HG02642 (cell line): ENCODE measurements at regions not wholly inside any gene's neighbourhood (a gene's known extent, or its start where the extent isn't known, plus 50 kb on each side); places are given as distances from the start of the nearest gene placed in this dataset.
A peak's percentile ranks its signal among the peaks of the same experiment; 100 is the strongest.

Source experiments
- ATAC-seq: cut with Tn5 transposase; IDR thresholded peaks from one replicate; pipeline ENCODE4 v1.9.1; 2021; ENCODE audit warnings: mild to moderate bottlenecking; ENCODE audit not compliant: unreplicated experiment, poor library complexity

DNA sequence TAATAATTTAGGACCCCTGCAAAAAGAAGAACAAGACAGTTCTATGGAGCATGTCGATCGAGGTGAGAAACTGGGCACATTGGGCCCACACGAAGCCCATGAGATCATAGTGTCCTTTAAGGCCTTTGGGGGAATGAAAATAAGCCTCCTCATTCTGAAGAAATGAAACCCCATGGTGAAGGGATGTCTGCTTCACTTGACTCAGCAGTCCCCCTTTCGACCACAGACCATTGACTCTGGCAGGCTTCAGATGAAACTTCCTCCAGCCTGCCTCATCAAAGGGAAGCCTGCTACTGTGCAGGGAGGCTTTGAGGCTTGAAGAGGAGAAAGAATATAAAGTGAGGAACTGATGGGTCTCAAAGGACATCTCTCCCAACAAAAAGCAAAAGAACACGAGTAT, 144.2 kb upstream of the FBXL4 start:
- ATAC-seq, result peak; percentile 93

GRCh38 chr6:99080191-99080590, 132.4 kb upstream of the FBXL4 start:
- ATAC-seq, result no peak

- ATAC-seq, result no peak
These were observed 131.3 kb upstream of the FBXL4 start for GRCh38 chr6:99079058-99079457.

DNA sequence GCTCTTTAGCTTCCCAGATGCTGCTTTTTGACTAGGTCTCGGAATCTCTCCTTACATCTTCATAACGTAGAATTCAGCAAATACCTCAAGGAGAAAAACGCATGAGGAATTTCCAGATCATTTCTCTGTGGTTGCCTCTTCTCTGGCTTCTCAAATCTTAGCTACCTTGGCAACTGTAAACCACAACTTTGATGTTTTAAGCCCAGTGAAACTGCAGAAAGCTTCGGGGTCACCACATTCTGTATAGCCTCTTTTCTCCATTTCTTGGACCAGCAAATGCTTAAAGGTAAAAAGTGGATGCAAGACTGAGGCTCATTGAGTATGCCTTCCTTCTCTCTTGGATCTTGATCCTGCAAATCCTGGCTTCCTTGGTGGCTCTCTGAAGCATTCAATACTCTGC, 125.5 kb upstream of the FBXL4 start:
- ATAC-seq, result no peak

- no peak for ATAC-seq
These were observed 118.3 kb upstream of the FBXL4 start for GRCh38 chr6:99066044-99066443.

- no peak for ATAC-seq
These were observed 117.1 kb upstream of the FBXL4 start for GRCh38 chr6:99064834-99065233.

GRCh38 chr6:99036672-99037071, 88.9 kb upstream of the FBXL4 start:
- ATAC-seq, result no peak

DNA sequence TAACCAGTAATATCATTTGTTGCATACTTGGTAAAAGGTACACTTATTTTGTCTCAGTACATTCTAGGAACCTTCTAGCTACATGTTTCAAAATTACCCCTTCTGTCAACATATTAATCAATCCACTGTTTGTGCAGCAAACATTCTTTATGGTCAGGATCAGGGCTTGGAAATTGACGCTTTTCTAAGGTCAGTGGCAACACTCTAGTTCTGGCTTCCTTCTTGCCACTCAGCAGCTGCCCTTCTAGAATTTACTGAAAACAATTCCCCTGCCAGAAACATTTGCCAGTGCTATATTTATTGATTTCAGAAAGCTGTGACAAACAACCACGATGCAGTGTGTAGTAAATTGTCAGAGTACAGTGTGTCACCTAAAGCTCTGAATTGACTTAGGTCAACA, 84.7 kb upstream of the FBXL4 start:
- ATAC-seq, result no peak

- no peak for ATAC-seq
These were observed 84.2 kb upstream of the FBXL4 start for GRCh38 chr6:99031957-99032356.

DNA sequence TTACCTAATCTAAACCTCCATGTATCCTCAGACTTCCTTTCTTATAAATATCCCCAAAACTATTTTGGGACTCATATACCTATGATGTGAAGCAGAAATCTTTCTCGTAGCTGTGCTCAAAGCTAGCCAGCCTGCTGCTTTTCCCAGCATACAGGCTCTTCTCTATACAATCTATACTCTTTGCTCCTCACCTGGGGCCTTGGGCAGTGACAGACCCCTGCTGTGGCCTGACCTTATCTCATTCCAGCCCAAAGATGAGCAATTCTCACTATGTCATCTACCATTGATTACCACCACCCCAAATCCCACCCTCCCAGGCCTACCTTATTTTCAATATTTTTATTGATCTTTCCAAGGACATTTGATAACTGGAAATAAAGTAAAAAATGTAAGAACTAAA, 83.2 kb upstream of the FBXL4 start:
- ATAC-seq, result no peak

DNA sequence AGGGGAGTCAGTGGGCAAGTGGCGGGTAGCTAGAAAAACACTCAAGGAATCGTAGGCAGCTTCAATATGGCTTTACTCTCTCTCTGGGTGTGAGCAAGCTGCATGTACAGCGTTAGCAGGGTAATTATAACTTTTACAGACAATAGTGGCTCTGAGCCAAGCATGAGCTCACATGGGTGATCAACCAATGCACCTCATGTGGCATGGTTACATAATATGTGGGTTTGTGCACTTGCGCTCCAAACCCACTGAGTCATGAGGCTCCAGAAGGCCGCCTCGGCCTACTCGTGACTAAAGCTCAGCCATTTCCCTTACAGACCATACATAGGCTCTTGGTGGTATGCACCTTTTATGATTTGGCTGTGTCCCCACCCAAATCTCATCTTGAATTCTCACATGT, 78.4 kb upstream of the FBXL4 start:
- no peak for ATAC-seq

DNA sequence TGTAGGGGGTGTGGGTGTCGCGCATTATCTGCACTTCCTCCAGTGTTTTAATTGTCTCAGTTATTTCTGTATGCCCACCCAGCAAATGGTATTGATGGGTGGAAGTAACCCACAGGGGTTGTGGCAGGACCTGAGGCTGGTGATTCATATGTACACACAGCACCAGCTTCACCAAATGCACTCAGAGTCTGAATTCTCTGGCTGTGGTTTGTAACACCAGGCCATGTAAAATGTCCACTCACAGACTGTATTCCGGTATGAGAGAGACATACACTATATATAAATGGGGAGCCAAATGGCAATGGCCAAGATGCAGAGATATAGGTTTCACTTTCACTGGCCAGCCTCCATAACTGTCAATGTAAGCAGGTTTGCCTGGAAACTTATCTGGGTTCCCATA, 76.3 kb upstream of the FBXL4 start:
- ATAC-seq, result no peak

DNA sequence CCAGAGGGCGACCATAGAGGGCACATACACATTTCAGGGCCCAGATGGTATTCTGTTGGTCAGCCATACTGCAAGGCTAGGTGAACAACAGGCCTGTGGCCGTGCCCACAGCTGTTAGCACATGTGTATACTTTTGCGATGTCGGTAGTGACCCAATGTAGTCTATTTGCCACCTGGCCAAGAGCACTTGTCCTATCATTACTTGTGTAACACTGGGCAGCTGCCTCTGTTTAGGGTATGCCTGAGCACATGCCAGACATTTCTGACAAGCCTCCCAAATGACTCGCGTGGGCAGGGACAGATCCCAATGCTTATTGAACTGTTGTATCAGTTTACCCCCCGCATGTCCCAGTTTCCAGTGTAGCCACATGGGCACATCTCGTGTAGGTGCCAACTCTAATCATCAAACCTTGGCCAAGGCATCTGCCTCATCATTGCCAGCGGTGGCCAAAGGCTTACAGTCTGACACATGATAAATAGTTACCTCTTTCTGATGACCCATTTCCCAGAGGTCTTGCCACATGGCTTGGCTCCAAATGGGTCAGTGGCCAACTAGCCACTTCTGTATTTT, 74.4 kb upstream of the FBXL4 start:
- no peak for ATAC-seq

DNA sequence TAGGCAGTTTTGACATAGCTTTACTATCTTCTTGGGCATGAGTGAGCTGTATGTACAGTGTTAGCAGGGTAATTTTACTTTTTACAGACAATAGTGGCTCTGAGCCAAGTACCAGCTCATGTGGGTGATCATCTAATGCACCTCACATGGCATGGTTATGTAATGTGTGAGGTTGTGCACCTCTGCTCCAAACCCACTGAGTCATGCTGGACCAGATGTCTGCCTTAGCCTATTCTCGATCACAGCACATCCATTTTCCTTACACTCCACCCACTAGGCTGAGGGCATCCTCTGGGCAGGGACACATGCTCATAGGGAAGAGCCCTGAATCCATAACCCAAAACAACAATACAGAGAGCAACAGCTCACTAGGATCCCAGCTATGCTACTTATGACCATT, 71.6 kb upstream of the FBXL4 start:
- ATAC-seq, result no peak

DNA sequence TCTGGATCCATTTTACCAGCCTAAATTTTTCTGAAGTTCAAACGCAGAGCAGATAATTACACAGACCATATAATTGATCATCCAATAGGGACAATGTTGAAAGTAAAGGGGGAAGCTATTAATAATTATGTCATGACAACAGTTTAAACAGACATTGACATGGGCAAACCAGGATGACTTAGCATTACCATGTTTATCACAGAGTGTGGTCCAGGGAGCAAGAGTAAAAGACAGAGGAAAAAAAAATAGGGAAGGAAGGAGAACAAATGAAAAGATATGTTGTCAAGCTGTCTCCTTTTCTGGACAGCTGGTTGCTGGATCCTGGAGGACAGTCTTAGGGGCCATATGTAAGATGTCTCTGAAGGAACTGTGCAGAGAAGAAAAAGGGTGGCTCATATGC, 69.4 kb upstream of the FBXL4 start:
- ATAC-seq, result no peak

GRCh38 chr6:99016355-99016754, 68.6 kb upstream of the FBXL4 start:
- peak; percentile 64 for ATAC-seq

GRCh38 chr6:99014061-99014460, 66.3 kb upstream of the FBXL4 start:
- ATAC-seq, result no peak

GRCh38 chr6:99013661-99014060, 65.9 kb upstream of the FBXL4 start:
- no peak for ATAC-seq

DNA sequence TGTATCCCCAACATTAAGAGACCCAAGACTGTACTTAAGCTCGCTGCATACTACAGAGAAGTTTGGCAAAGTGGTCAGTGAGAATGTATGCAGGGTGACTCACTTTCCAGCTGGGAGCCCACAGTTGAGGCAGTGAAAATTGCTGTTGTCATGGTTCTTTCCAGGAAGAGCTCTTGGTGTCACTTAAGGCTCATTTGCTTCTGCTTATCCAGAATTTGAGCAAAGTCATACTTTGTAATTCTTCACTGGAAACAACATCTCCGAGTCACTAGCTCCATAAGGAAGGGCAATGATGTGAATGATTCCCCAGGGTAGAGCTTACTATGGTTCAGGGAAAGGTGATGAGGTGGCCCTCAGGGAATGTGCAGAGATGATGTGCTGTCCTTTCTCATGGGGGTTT, 65.4 kb upstream of the FBXL4 start:
- no peak for ATAC-seq

DNA sequence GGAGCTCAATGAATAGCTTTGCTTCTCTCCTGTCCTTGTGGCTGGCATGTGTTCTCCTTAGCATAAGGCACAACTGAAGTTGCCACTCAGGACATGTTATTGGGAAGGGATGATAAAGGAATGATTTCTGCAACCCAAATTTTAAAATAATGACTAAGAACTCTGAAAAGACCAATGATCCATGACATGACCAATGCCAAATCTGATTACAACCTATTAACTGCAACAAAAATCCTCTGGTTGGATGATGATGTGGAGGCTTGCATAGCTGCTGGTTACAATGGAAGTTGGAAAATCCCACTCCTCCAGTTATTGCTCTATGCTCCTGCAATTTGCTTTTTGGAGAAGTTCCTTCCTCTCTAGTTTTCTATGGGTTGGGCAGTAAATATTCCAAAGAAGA, 63.4 kb upstream of the FBXL4 start:
- ATAC-seq, result no peak

- ATAC-seq, result no peak
These were observed 55.1 kb upstream of the FBXL4 start for GRCh38 chr6:99002831-99003230.

GRCh38 chr6:98998103-98998502, 50.4 kb upstream of the FBXL4 start:
- no peak for ATAC-seq
